H1 (cell line): ENCODE measurements at regions not wholly inside any gene's neighbourhood (a gene's known extent, or its start where the extent isn't known, plus 50 kb on each side); places are given as distances from the start of the nearest gene placed in this dataset.

Experiments
- CTCF ChIA-PET: fragments of 300-600 bp; sonication (Branson Sonifier 250); formaldehyde crosslinking; loops from one replicate; lab custom pipeline; 2021; ENCODE audit not compliant: partially characterized antibody; lab: Charles Lee
- POLR2A ChIA-PET: fragments of 300-600 bp; sonication (Branson Sonifier 250); formaldehyde crosslinking; loops from one replicate; lab custom pipeline; 2021; ENCODE audit warnings: inconsistent platforms; ENCODE audit not compliant: partially characterized antibody; lab: Charles Lee
- DNase-seq, 2 experiments: peaks; one replicate each; pipeline versions ENCODE4 v3.0.0 to v3.0.0-alpha.2; 2010 to 2022; ENCODE audit warnings: low spot score in 2 of 2, low read depth in 1 of 2, mixed read lengths in 1 of 2
- FAIRE-seq: peaks from 2 replicates; lab custom pipeline; 2011; peaks lifted over from hg19 to GRCh38; lab: Jason Lieb, UNC
- H2AFZ ChIP-seq: 2 replicates; pipeline ENCODE4 v1.8.1; 2012; ENCODE audit warnings: low read length, inconsistent platforms
- H2AK5ac ChIP-seq: 2 replicates; pipeline ENCODE4 v1.6.1; 2013; ENCODE audit warnings: low read depth, low read length
- H2BK120ac ChIP-seq: replicated peaks from 2 replicates; pipeline ENCODE3; 2013; ENCODE audit warnings: low read depth, low read length, inconsistent platforms
- H2BK12ac ChIP-seq: 2 replicates; pipeline ENCODE4 v1.6.1; 2013; ENCODE audit warnings: low read depth, low read length
- H2BK15ac ChIP-seq: 2 replicates; pipeline ENCODE4 v1.6.1; 2013; ENCODE audit warnings: low read length
- H2BK20ac ChIP-seq: 2 replicates; pipeline ENCODE4 v1.6.1; 2013; ENCODE audit warnings: low read length
- H2BK5ac ChIP-seq: 2 replicates; pipeline ENCODE4 v1.6.1; 2013; ENCODE audit warnings: low read depth, low read length
- H3K14ac ChIP-seq: 2 replicates; pipeline ENCODE4 v1.6.1; 2013; ENCODE audit warnings: inconsistent platforms; ENCODE audit not compliant: insufficient read length
- H3K18ac ChIP-seq: 2 replicates; pipeline ENCODE4 v1.6.1; 2013; ENCODE audit warnings: low read length; ENCODE audit errors: extremely low read depth
- H3K23ac ChIP-seq: 2 replicates; pipeline ENCODE4 v1.6.1; 2013; ENCODE audit warnings: inconsistent platforms; ENCODE audit not compliant: insufficient read length
- H3K23me2 ChIP-seq: 2 replicates; pipeline ENCODE4 v1.6.1; 2013; ENCODE audit warnings: low read depth, low read length
- H3K27ac ChIP-seq: 2 replicates; pipeline ENCODE4 v1.6.1; 2011; ENCODE audit warnings: low read depth, low read length, inconsistent platforms
- H3K27me3 ChIP-seq, 4 experiments: replicated peaks in 1 of 4; 1 replicate in 1 of 4; 2 replicates in 3 of 4; pipeline versions ENCODE4 v1.6.1 to v1.8.1; 2011 to 2013; ENCODE audit warnings: low read length in 3 of 4, mild to moderate bottlenecking in 3 of 4, inconsistent platforms in 2 of 4, mixed read lengths in 2 of 4, moderate library complexity in 1 of 4; ENCODE audit not compliant: control insufficient read depth in 3 of 4, insufficient read depth in 3 of 4; ENCODE audit errors: extremely low read depth in 1 of 4
- H3K36me3 ChIP-seq, 4 experiments: 2 replicates each; pipeline versions ENCODE4 v1.6.1 to v1.8.1; 2011 to 2013; ENCODE audit warnings: mild to moderate bottlenecking in 4 of 4, low read length in 3 of 4, moderate library complexity in 2 of 4, control low read depth in 1 of 4, inconsistent platforms in 1 of 4; ENCODE audit not compliant: insufficient read depth in 4 of 4, control insufficient read depth in 2 of 4
- H3K4ac ChIP-seq: replicated peaks from 2 replicates; pipeline ENCODE3; 2013; ENCODE audit warnings: low read length, low read depth, mixed read lengths, inconsistent platforms; ENCODE audit not compliant: insufficient read length
- H3K4me1 ChIP-seq, 4 experiments: replicated peaks in 1 of 4; 1 replicate in 1 of 4; 2 replicates in 3 of 4; pipeline versions ENCODE4 v1.6.1 to v1.8.1; 2011 to 2013; ENCODE audit warnings: low read length in 3 of 4, inconsistent platforms in 2 of 4, mixed read lengths in 1 of 4; ENCODE audit not compliant: insufficient read depth in 4 of 4, control insufficient read depth in 3 of 4
- H3K4me2 ChIP-seq, 2 experiments: 2 replicates each; pipeline versions ENCODE4 v1.6.1 to v1.8.1; 2011 to 2013; ENCODE audit warnings: low read depth in 2 of 2, low read length in 2 of 2, control low read depth in 1 of 2, inconsistent platforms in 1 of 2, mild to moderate bottlenecking in 1 of 2; ENCODE audit not compliant: insufficient read depth in 1 of 2
- H3K4me3 ChIP-seq, 4 experiments: fragments of 200-600, 300-600 bp in 1 of 4; sonication (generic), shearing (Covaris generic), sonication (Bioruptor Twin) in 1 of 4; 2 replicates each; pipeline versions ENCODE4 v1.5.1 to v1.8.1; 2011 to 2016; ENCODE audit warnings: low read length in 4 of 4, low read depth in 3 of 4, control low read depth in 2 of 4, inconsistent platforms in 2 of 4, mild to moderate bottlenecking in 2 of 4, mixed read lengths in 1 of 4, moderate library complexity in 1 of 4; ENCODE audit not compliant: insufficient read depth in 2 of 4; ENCODE audit errors: extremely low read depth in 1 of 4
- H3K56ac ChIP-seq: replicated peaks from 2 replicates; pipeline ENCODE3; 2013; ENCODE audit warnings: low read depth, mild to moderate bottlenecking, mixed read lengths, low read length, inconsistent platforms; ENCODE audit not compliant: insufficient read length
- H3K79me1 ChIP-seq: 2 replicates; pipeline ENCODE4 v1.6.1; 2013; ENCODE audit warnings: low read depth, low read length, control low read depth
- H3K79me2 ChIP-seq, 2 experiments: 2 replicates each; pipeline versions ENCODE4 v1.6.1 to v1.8.1; 2012 to 2013; ENCODE audit warnings: low read length in 2 of 2, mild to moderate bottlenecking in 2 of 2, inconsistent platforms in 1 of 2; ENCODE audit not compliant: insufficient read depth in 2 of 2, control insufficient read depth in 1 of 2
- H3K9ac ChIP-seq, 4 experiments: replicated peaks in 1 of 4; 1 replicate in 1 of 4; 2 replicates in 3 of 4; pipeline versions ENCODE4 v1.6.1 to v1.8.1; 2011 to 2013; ENCODE audit warnings: low read depth in 3 of 4, low read length in 3 of 4, control low read depth in 2 of 4, mild to moderate bottlenecking in 2 of 4, moderate library complexity in 2 of 4, inconsistent platforms in 1 of 4; ENCODE audit errors: extremely low read depth in 1 of 4
- H3K9me3 ChIP-seq, 2 experiments: 2 replicates each; pipeline versions ENCODE4 v1.6.1 to v1.8.1; 2012 to 2013; ENCODE audit warnings: mild to moderate bottlenecking in 2 of 2, moderate library complexity in 2 of 2, control low read depth in 1 of 2, inconsistent platforms in 1 of 2, low read depth in 1 of 2, low read length in 1 of 2, mixed read lengths in 1 of 2; ENCODE audit not compliant: insufficient read depth in 2 of 2
- H4K20me1 ChIP-seq, 2 experiments: replicated peaks in 1 of 2; 2 replicates each; pipeline versions ENCODE3 to v1.8.1; 2011 to 2013; ENCODE audit warnings: inconsistent platforms in 2 of 2, low read length in 2 of 2, mild to moderate bottlenecking in 1 of 2; ENCODE audit not compliant: insufficient read depth in 2 of 2, control insufficient read depth in 1 of 2
- H4K5ac ChIP-seq: 2 replicates; pipeline ENCODE4 v1.6.1; 2013; ENCODE audit warnings: low read length, low read depth, mixed read lengths, inconsistent platforms; ENCODE audit not compliant: insufficient read length
- H4K8ac ChIP-seq: 2 replicates; pipeline ENCODE4 v1.8.0; 2013; ENCODE audit warnings: mild to moderate bottlenecking, moderate library complexity, low read length, inconsistent platforms; ENCODE audit not compliant: insufficient read depth; ENCODE audit errors: extremely low read depth
- H4K91ac ChIP-seq: replicated peaks from 2 replicates; pipeline ENCODE3; 2013; ENCODE audit warnings: low read length, mixed read lengths, inconsistent platforms; ENCODE audit not compliant: insufficient read length
- BCL11A ChIP-seq, 2 experiments: IDR thresholded peaks; one replicate each; pipeline ENCODE4 v1.6.1; 2011; ENCODE audit warnings: low read depth in 2 of 2, low read length in 2 of 2, mild to moderate bottlenecking in 2 of 2
- NANOG ChIP-seq: IDR thresholded peaks from 2 replicates; pipeline ENCODE4 v1.6.1; 2011; ENCODE audit warnings: low read length, low read depth, mild to moderate bottlenecking, inconsistent platforms; ENCODE audit not compliant: insufficient read depth, poor library complexity, severe bottlenecking
- RAD21 ChIP-seq, 2 experiments: IDR thresholded peaks in 1 of 2; conservative IDR thresholded peaks in 1 of 2; 2 replicates each; pipeline ENCODE4 v1.6.1; 2011; ENCODE audit warnings: low read depth in 2 of 2, low read length in 2 of 2, improper control_type of control experiment in 1 of 2, inconsistent platforms in 1 of 2, mild to moderate bottlenecking in 1 of 2, moderate library complexity in 1 of 2
- RFX5 ChIP-seq: IDR thresholded peaks from 2 replicates; pipeline ENCODE4 v1.6.1; 2011; ENCODE audit warnings: low read depth, low read length, improper control_type of control experiment, borderline replicate concordance
- SIX5 ChIP-seq: IDR thresholded peaks from 2 replicates; pipeline ENCODE4 v1.6.1; 2011; ENCODE audit warnings: mild to moderate bottlenecking, low read depth, low read length
- TAF1 ChIP-seq: IDR thresholded peaks from 2 replicates; pipeline ENCODE4 v1.6.1; 2011; ENCODE audit warnings: mild to moderate bottlenecking, low read depth, low read length
- USF2 ChIP-seq: IDR thresholded peaks from 2 replicates; pipeline ENCODE4 v1.6.1; 2011; ENCODE audit warnings: low read length, improper control_type of control experiment
- ZNF274 ChIP-seq: IDR thresholded peaks from 2 replicates; pipeline ENCODE4 v1.7.0; 2012; ENCODE audit warnings: low read length, borderline replicate concordance; ENCODE audit errors: extremely low read depth
- WGBS, 2 experiments: shearing (Covaris generic) in 1 of 2; methylation state at CpG; one replicate each; pipeline versions ENCODE4 v1.1.6 to v1.1.7; 2013 to 2015; ENCODE audit warnings: low lambda C conversion rate in 2 of 2, mixed read lengths in 2 of 2, inconsistent platforms in 1 of 2, low coverage in 1 of 2, missing lambda C conversion rate in 1 of 2; ENCODE audit not compliant: insufficient replicate concordance in 2 of 2, insufficient coverage in 1 of 2, insufficient read length in 1 of 2; ENCODE audit errors: extremely low coverage in 1 of 2, missing lambda C conversion rate in 1 of 2; 5-methylcytosine and 5-hydroxymethylcytosine counted together

- H3K36me3 ChIP-seq = no peaks in the 10 kb centered on the region
- no peaks in the 10 kb centered on the region for H3K79me1 ChIP-seq
- no peak overlapping the region for H4K91ac ChIP-seq
- no peak overlapping the region for H2AFZ ChIP-seq
- H3K4ac ChIP-seq = no peak overlapping the region
- H3K4me2 ChIP-seq = no peak overlapping the region
- H3K4me1 ChIP-seq = no peaks in the 10 kb centered on the region
- H3K27me3 ChIP-seq = no peaks in the 10 kb centered on the region
- DNase-seq = no peak
- H2BK15ac ChIP-seq = no peak overlapping the region
- no peak overlapping the region for H3K56ac ChIP-seq
- H3K27ac ChIP-seq = no peak overlapping the region
- no peak overlapping the region for H2BK5ac ChIP-seq
- H3K18ac ChIP-seq = no peak overlapping the region
- no peak overlapping the region for H3K14ac ChIP-seq
- ChIA-PET CTCF (interaction anchor here (1.4 to 1.6 kb wide), 2 partner anchors 31 to 97 kb away, joined by 4 read pairs; no protein-coding TSS in a partner anchor), POLR2A (no interaction called here)
- no peak overlapping the region for H2BK20ac ChIP-seq
- H2BK12ac ChIP-seq = no peak overlapping the region
- no peak overlapping the region for H3K9ac ChIP-seq
- H2AK5ac ChIP-seq = no peak overlapping the region
- WGBS, 2 experiments = 90% methylated on average over 1 of the region's 1 CpG; no CpG with 5 or more reads in 1 of the 2 experiments
- H3K4me3 ChIP-seq = no peak overlapping the region
- TF ChIP-seq RFX5 (no peak), TAF1 (no peak), RAD21 (IDR thresholded peaks at IDR 0.05 in 1 of 2, conservative IDR thresholded peaks at IDR 0.05 in 1 of 2; ENCODE audit: low read depth in 2 of 2, low read length in 2 of 2) (no peak), SIX5 (no peak), ZNF274 (no peak), USF2 (no peak), BCL11A (IDR thresholded peaks at IDR 0.05; ENCODE audit: low read depth in 2 of 2, low read length in 2 of 2) (no peak), NANOG (no peak)
- no peaks in the 10 kb centered on the region for H3K79me2 ChIP-seq
- FAIRE-seq = no peak
- H2BK120ac ChIP-seq = no peak overlapping the region
- H3K23ac ChIP-seq = no peak overlapping the region
- no peak overlapping the region for H4K5ac ChIP-seq
- no peaks in the 10 kb centered on the region for H3K9me3 ChIP-seq
- no peak overlapping the region for H4K8ac ChIP-seq
- no peaks in the 10 kb centered on the region for H4K20me1 ChIP-seq
- no peaks in the 10 kb centered on the region for H3K23me2 ChIP-seq
These were observed 1029.0 kb upstream of the B3GALT2 start for GRCh38 chr1:194215448-194215847.
